Hepatocyte (in vitro differentiated cells): ENCODE measurements at regions not wholly inside any gene's neighbourhood (a gene's known extent, or its start where the extent isn't known, plus 50 kb on each side); places are given as distances from the start of the nearest gene placed in this dataset.

Experiments
- EZH2 ChIP-seq: fragments of 200-600 bp; sonication (generic); IDR thresholded peaks from 2 replicates; pipeline ENCODE4 v1.6.1; 2016; ENCODE audit warnings: antibody characterized with exemption, mild to moderate bottlenecking, borderline replicate concordance
- TF ChIP-seq, protein P1 (sequence below): fragments of 200-600 bp; sonication (generic); IDR thresholded peaks from 2 replicates; pipeline ENCODE4 v1.5.1; 2016; ENCODE audit warnings: antibody characterized with exemption, mild to moderate bottlenecking; ENCODE audit not compliant: poor library complexity

GRCh38 chr5:145226726-145227125 lies 608.4 kb downstream of the PRELID2 start:
- TF ChIP-seq, protein P1, sequence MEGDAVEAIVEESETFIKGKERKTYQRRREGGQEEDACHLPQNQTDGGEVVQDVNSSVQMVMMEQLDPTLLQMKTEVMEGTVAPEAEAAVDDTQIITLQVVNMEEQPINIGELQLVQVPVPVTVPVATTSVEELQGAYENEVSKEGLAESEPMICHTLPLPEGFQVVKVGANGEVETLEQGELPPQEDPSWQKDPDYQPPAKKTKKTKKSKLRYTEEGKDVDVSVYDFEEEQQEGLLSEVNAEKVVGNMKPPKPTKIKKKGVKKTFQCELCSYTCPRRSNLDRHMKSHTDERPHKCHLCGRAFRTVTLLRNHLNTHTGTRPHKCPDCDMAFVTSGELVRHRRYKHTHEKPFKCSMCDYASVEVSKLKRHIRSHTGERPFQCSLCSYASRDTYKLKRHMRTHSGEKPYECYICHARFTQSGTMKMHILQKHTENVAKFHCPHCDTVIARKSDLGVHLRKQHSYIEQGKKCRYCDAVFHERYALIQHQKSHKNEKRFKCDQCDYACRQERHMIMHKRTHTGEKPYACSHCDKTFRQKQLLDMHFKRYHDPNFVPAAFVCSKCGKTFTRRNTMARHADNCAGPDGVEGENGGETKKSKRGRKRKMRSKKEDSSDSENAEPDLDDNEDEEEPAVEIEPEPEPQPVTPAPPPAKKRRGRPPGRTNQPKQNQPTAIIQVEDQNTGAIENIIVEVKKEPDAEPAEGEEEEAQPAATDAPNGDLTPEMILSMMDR: no peak
- no peak for TF ChIP-seq EZH2
